A549 (cell line): ENCODE measurements at regions not wholly inside any gene's neighbourhood (a gene's known extent, or its start where the extent isn't known, plus 50 kb on each side); places are given as distances from the start of the nearest gene placed in this dataset.

ENCODE experiments used
- BCL3 ChIP-seq: fragments of >200 bp; sonication (Bioruptor Twin); formaldehyde crosslinking; IDR thresholded peaks from 3 replicates; pipeline ENCODE4 v1.6.1; 2016
- CTCF ChIP-seq: fragments of >200 bp; sonication (Bioruptor Twin); formaldehyde crosslinking; IDR thresholded peaks from 3 replicates; pipeline ENCODE4 v1.5.1; 2016
- E2F6 ChIP-seq: IDR thresholded peaks from 2 replicates; pipeline ENCODE4 v1.6.1; 2012; ENCODE audit warnings: low read depth, borderline replicate concordance
- HMGXB4 ChIP-seq: fragments of 250-450 bp; sonication (Bioruptor Pico); IDR thresholded peaks from 2 replicates; pipeline ENCODE4 v1.5.0; 2021; ENCODE audit warnings: mild to moderate bottlenecking, moderate library complexity, borderline replicate concordance
- JUNB ChIP-seq: fragments of >200 bp; sonication (Bioruptor Twin); formaldehyde crosslinking; IDR thresholded peaks from 2 replicates; pipeline ENCODE4 v1.6.1; 2016
- MAX ChIP-seq: IDR thresholded peaks from 2 replicates; pipeline ENCODE4 v1.6.1; 2012
- PBX3 ChIP-seq: IDR thresholded peaks from 2 replicates; pipeline ENCODE4 v1.6.1; 2012
- PHF8 ChIP-seq: fragments of 200-600 bp; sonication (generic); IDR thresholded peaks from 2 replicates; pipeline ENCODE4 v1.6.1; 2016; ENCODE audit warnings: low read depth, mild to moderate bottlenecking, antibody characterized with exemption, moderate library complexity, borderline replicate concordance
- POLR2A ChIP-seq: IDR thresholded peaks from 2 replicates; pipeline ENCODE4 v1.6.1; 2012; ENCODE audit warnings: mild to moderate bottlenecking, low read length
- RAD21 ChIP-seq, 2 experiments: fragments of >200 bp in 1 of 2; sonication (Bioruptor Twin) in 1 of 2; formaldehyde crosslinking in 1 of 2; IDR thresholded peaks in 1 of 2; conservative IDR thresholded peaks in 1 of 2; 2 replicates in 1 of 2; 3 replicates in 1 of 2; pipeline ENCODE4 v1.6.1; 2012 to 2018; ENCODE audit warnings: inconsistent platforms in 1 of 2
- REST ChIP-seq: fragments of 200-600 bp; sonication (generic); IDR thresholded peaks from 2 replicates; pipeline ENCODE4 v1.6.1; 2016; ENCODE audit warnings: antibody characterized with exemption, mild to moderate bottlenecking, moderate library complexity
- SMC3 ChIP-seq: fragments of >200 bp; sonication (Bioruptor Twin); formaldehyde crosslinking; IDR thresholded peaks from 3 replicates; pipeline ENCODE4 v1.6.1; 2018; ENCODE audit warnings: inconsistent platforms
- TP53 ChIP-seq: fragments of 250-450 bp; sonication (Bioruptor Pico); IDR thresholded peaks from 2 replicates; pipeline ENCODE4 v1.5.0; 2021; ENCODE audit warnings: mild to moderate bottlenecking, moderate library complexity
- ZNF302 ChIP-seq: fragments of 250-450 bp; sonication (Bioruptor Pico); IDR thresholded peaks from 2 replicates; pipeline ENCODE4 v1.9.0; 2021; ENCODE audit warnings: inconsistent platforms, mild to moderate bottlenecking, moderate library complexity

GRCh38 chr12:93144109-93144508 is 215.0 kb upstream of the EEA1 start:
- TF ChIP-seq BCL3: no peak
- TF ChIP-seq TP53 (CRISPR knock-in tag): no peak
- TF ChIP-seq CTCF: no peak
- no peak for TF ChIP-seq RAD21 (conservative IDR thresholded peaks at IDR 0.05 in 1 of 2, IDR thresholded peaks at IDR 0.05 in 1 of 2)
- TF ChIP-seq REST: no peak
- TF ChIP-seq HMGXB4 (CRISPR knock-in tag): no peak
- TF ChIP-seq MAX: no peak
- TF ChIP-seq PHF8: no peak
- TF ChIP-seq SMC3: no peak
- no peak for TF ChIP-seq POLR2A
- TF ChIP-seq PBX3: no peak
- no peak for TF ChIP-seq E2F6
- TF ChIP-seq JUNB: no peak
- TF ChIP-seq ZNF302 (CRISPR knock-in tag): no peak
